ENCODE measurements at regions not wholly inside any gene's neighbourhood (a gene's known extent, or its start where the extent isn't known, plus 50 kb on each side); places are given as distances from the start of the nearest gene placed in this dataset.

DNA sequence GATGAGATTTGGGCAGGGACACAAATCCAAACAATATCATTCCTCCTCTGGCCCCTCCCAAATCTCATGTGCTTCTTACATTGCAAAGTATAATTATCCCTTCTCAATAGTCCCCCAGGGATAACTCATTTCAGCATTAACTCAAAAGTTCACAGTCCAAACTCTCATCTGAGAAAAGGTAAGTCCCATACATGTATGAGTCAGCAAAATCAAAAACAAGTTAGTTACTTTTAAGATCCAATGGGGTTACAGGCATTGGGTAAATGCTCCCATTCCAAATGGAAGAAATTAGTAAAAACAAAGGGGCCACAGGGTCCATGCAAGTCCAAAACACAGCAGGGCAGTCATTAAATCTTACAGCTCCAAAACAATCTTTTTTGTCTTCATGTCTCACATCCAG is 917.9 kb upstream of the CDH10 start:
- H3K27me3 ChIP-seq (replicated peaks in 1 of 2; ENCODE audit: control insufficient read depth in 2 of 2, extremely low read depth in 1 of 2, insufficient read depth in 2 of 2, low read length in 1 of 2), result no peaks in the 10 kb centered on the region
- ChIA-PET CTCF (no interaction called here), POLR2A (no interaction called here)
- Mint-ChIP-seq H3K9me3 (peaks cover 15 to 24% (median 17%) of the 10 kb centered on the region in 3 donors), H3K27me3 (no peaks in the 10 kb centered on the region), H3K27ac (no peak overlapping the region), H3K4me1 (no peaks in the 10 kb centered on the region), H3K36me3 (no peaks in the 10 kb centered on the region), H3K4me3 (no peak overlapping the region)
- H3K4me3 ChIP-seq (ENCODE audit: control insufficient read depth in 1 of 2, extremely low read depth in 1 of 2, low read length in 1 of 2), result no peak overlapping the region
- ATAC-seq (replicated peaks in 1 of 4) (no peak), DNase-seq (no peak)
- no peak overlapping the region for H3K27ac ChIP-seq (ENCODE audit: low read length)
- no peaks in the 10 kb centered on the region for H3K36me3 ChIP-seq (ENCODE audit: control insufficient read depth in 2 of 2, extremely low read depth in 1 of 2, insufficient read depth in 1 of 2, low read length in 1 of 2)
- H3K9me3 ChIP-seq, result no peaks in the 10 kb centered on the region
- no peaks in the 10 kb centered on the region for H3K4me1 ChIP-seq (ENCODE audit: control insufficient read depth in 1 of 2, extremely low read depth in 1 of 2, insufficient read depth in 2 of 2, low read length in 2 of 2)

DNA sequence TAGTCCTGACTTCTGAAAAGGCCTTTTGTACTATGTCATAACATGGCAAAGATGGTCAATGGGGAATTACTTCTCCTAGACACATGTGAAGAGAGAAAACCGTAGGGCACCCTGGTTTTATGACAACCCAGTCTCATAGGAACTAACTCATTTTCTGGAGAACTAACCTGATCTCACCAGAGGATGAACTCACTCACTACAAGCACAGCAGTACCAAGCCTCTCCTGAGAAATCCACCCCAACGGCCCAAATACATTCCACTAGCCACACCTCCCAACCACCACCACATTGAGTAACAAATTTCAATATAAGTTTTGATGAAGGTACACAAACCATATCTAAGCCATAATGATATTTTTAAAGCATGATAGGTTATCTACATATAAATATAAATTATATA is 909.3 kb upstream of the CDH10 start:
- no peaks in the 10 kb centered on the region for H3K4me1 Mint-ChIP-seq
- peaks cover 2 to 8% (median 4%) of the 10 kb centered on the region in 3 donors for H3K9me3 Mint-ChIP-seq
- CTCF ChIA-PET, result no interaction called here
- no peak overlapping the region for H3K4me3 Mint-ChIP-seq
- Histone ChIP-seq H3K4me1 (ENCODE audit: control insufficient read depth in 1 of 2, extremely low read depth in 1 of 2, insufficient read depth in 2 of 2, low read length in 2 of 2) (no peaks in the 10 kb centered on the region), H3K27ac (ENCODE audit: low read length) (no peak overlapping the region), H3K9me3 (no peaks in the 10 kb centered on the region), H3K27me3 (replicated peaks in 1 of 2; ENCODE audit: control insufficient read depth in 2 of 2, extremely low read depth in 1 of 2, insufficient read depth in 2 of 2, low read length in 1 of 2) (no peaks in the 10 kb centered on the region), H3K4me3 (ENCODE audit: control insufficient read depth in 1 of 2, extremely low read depth in 1 of 2, low read length in 1 of 2) (no peak overlapping the region), H3K36me3 (ENCODE audit: control insufficient read depth in 2 of 2, extremely low read depth in 1 of 2, insufficient read depth in 1 of 2, low read length in 1 of 2) (no peaks in the 10 kb centered on the region)
- ATAC-seq (replicated peaks in 1 of 4), result no peak
- H3K36me3 Mint-ChIP-seq, result no peaks in the 10 kb centered on the region
- no CpG with 5 or more reads among the region's 2 CpGs for WGBS (ENCODE audit: insufficient coverage)
- no peak for DNase-seq
- H3K27me3 Mint-ChIP-seq, result no peaks in the 10 kb centered on the region
- H3K27ac Mint-ChIP-seq, result no peak overlapping the region
- POLR2A ChIA-PET, result no interaction called here

DNA sequence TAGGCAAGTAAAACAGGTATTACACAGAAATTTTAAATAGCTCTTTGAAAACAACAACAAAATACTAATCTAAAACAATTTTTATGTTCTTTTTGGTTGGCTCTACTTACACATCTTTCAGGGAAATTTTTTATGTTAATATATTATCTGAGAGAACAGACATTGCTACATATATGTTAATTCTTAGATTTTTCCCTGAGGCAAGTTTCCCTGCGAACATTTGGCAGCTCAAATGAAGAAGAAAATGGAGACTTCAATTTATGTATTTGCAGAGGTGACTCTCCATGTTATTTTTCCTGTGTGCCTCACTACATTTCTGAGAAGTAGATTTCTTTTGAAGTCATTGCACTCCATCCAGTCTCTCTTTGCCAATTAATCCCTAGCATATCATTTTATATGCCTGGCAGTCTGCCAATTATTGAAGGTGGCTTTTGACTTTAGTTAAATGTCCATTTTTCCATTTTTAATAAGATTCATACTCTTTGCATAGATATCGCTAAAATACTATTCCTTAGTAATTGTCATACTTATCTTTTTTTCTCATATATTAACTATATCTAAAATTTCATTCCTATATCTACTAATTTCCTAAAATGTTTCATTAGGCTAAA is 908.2 kb upstream of the CDH10 start:
- H3K4me3 Mint-ChIP-seq, result no peak overlapping the region
- H3K4me1 Mint-ChIP-seq, result no peaks in the 10 kb centered on the region
- Histone ChIP-seq H3K9me3 (no peaks in the 10 kb centered on the region), H3K36me3 (ENCODE audit: control insufficient read depth in 2 of 2, extremely low read depth in 1 of 2, insufficient read depth in 1 of 2, low read length in 1 of 2) (no peaks in the 10 kb centered on the region), H3K27ac (ENCODE audit: low read length) (no peak overlapping the region), H3K27me3 (replicated peaks in 1 of 2; ENCODE audit: control insufficient read depth in 2 of 2, extremely low read depth in 1 of 2, insufficient read depth in 2 of 2, low read length in 1 of 2) (no peaks in the 10 kb centered on the region), H3K4me3 (ENCODE audit: control insufficient read depth in 1 of 2, extremely low read depth in 1 of 2, low read length in 1 of 2) (no peak overlapping the region), H3K4me1 (ENCODE audit: control insufficient read depth in 1 of 2, extremely low read depth in 1 of 2, insufficient read depth in 2 of 2, low read length in 2 of 2) (no peaks in the 10 kb centered on the region)
- H3K36me3 Mint-ChIP-seq, result no peaks in the 10 kb centered on the region
- no peak overlapping the region for H3K27ac Mint-ChIP-seq
- ChIA-PET POLR2A (no interaction called here), CTCF (no interaction called here)
- DNase-seq (no peak), ATAC-seq (replicated peaks in 1 of 4) (no peak)
- peaks cover 2 to 8% (median 4%) of the 10 kb centered on the region in 3 donors for H3K9me3 Mint-ChIP-seq
- H3K27me3 Mint-ChIP-seq, result no peaks in the 10 kb centered on the region
- no CpG with 5 or more reads among the region's 2 CpGs for WGBS (ENCODE audit: insufficient coverage)

DNA sequence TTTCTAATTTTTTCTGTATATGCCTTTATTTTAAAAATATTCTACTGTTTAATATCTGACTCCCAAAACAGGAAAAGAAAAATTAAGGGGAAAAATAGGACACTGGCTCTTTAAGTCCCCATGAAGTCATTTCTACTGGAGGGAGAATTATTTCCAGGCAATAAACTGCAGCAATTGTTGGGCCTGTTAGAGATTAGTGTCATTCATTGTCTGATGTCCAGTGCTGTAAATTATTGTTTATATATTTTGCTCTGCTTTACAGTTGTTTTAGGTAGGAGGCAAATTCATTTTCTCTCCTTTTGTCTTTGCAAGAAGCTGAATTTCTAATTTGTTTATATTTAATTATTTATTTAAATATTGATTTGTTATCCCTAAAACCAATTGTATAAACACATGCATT is 906.0 kb upstream of the CDH10 start:
- Mint-ChIP-seq H3K4me3 (no peak overlapping the region), H3K36me3 (no peaks in the 10 kb centered on the region), H3K9me3 (peaks cover 4 to 5% (median 5%) of the 10 kb centered on the region in 3 donors), H3K4me1 (no peaks in the 10 kb centered on the region), H3K27me3 (no peaks in the 10 kb centered on the region), H3K27ac (no peak overlapping the region)
- Histone ChIP-seq H3K27ac (ENCODE audit: low read length) (no peak overlapping the region), H3K4me3 (ENCODE audit: control insufficient read depth in 1 of 2, extremely low read depth in 1 of 2, low read length in 1 of 2) (no peak overlapping the region), H3K4me1 (ENCODE audit: control insufficient read depth in 1 of 2, extremely low read depth in 1 of 2, insufficient read depth in 2 of 2, low read length in 2 of 2) (no peaks in the 10 kb centered on the region), H3K27me3 (replicated peaks in 1 of 2; ENCODE audit: control insufficient read depth in 2 of 2, extremely low read depth in 1 of 2, insufficient read depth in 2 of 2, low read length in 1 of 2) (no peaks in the 10 kb centered on the region), H3K36me3 (ENCODE audit: control insufficient read depth in 2 of 2, extremely low read depth in 1 of 2, insufficient read depth in 1 of 2, low read length in 1 of 2) (no peaks in the 10 kb centered on the region), H3K9me3 (no peaks in the 10 kb centered on the region)
- CTCF ChIA-PET, result no interaction called here
- DNase-seq (no peak), ATAC-seq (replicated peaks in 1 of 4) (no peak)
- POLR2A ChIA-PET, result no interaction called here

DNA sequence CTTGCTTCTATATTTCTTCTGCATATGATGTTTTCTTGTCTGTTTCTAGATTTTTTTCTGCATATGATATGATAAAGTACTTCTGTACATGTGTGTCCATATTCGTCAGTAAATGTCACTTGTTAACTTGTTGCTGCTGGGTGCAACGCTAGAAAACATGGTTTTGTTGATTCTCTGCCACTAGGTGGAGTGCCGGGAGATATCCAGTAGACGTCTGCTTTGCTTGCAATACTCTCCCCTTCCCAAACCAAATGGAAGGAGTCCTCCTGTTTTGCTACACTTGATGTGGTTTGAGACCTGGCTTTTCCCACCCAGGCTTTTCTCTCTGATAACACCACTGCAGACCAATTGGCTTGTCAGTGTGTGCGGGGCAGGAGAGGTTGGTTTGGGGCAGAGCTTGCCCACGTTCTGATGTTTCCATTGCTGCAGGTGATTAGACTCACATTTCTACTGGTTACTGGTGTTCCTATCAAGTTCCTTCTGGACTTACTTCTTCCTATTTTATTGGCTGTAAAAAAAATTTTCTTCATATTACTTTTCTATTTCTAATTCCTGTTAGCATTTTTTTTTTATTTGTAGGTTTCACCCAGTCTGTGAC is 900.0 kb upstream of the CDH10 start:
- Histone ChIP-seq H3K27ac (ENCODE audit: low read length) (no peak overlapping the region), H3K4me1 (ENCODE audit: control insufficient read depth in 1 of 2, extremely low read depth in 1 of 2, insufficient read depth in 2 of 2, low read length in 2 of 2) (no peaks in the 10 kb centered on the region), H3K9me3 (no peaks in the 10 kb centered on the region), H3K27me3 (replicated peaks in 1 of 2; ENCODE audit: control insufficient read depth in 2 of 2, extremely low read depth in 1 of 2, insufficient read depth in 2 of 2, low read length in 1 of 2) (no peaks in the 10 kb centered on the region), H3K4me3 (ENCODE audit: control insufficient read depth in 1 of 2, extremely low read depth in 1 of 2, low read length in 1 of 2) (no peak overlapping the region), H3K36me3 (ENCODE audit: control insufficient read depth in 2 of 2, extremely low read depth in 1 of 2, insufficient read depth in 1 of 2, low read length in 1 of 2) (no peaks in the 10 kb centered on the region)
- Mint-ChIP-seq H3K36me3 (no peaks in the 10 kb centered on the region), H3K27ac (no peak overlapping the region), H3K4me3 (no peak overlapping the region), H3K4me1 (no peaks in the 10 kb centered on the region), H3K27me3 (no peaks in the 10 kb centered on the region), H3K9me3 (peaks cover 0 to 11% (median 5%) of the 10 kb centered on the region in 3 donors)
- CTCF ChIA-PET, result no interaction called here
- DNase-seq, result no peak
- no CpG with 5 or more reads among the region's 6 CpGs for WGBS (ENCODE audit: insufficient coverage)
- POLR2A ChIA-PET, result no interaction called here
- ATAC-seq (replicated peaks in 1 of 4), result no peak

DNA sequence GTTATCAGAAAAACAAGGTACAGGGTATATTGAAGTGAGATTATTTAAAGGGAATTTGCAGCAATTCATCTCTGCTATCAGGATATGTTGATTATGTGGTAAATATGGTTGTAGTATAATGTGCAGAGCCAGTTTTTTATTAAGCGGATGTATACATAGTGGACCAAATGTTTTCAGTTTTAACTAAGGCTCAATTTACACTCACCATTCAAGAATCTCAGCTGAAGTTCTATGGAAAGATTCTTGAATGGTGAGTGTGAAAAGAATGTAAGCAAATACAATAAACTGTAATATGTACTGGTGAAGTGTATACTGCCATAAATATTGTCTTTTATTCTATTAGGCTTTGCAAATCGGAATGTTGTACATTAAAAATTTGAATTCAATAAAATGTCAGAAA is 895.9 kb upstream of the CDH10 start:
- Mint-ChIP-seq H3K4me1 (no peaks in the 10 kb centered on the region), H3K27me3 (no peaks in the 10 kb centered on the region), H3K4me3 (no peak overlapping the region), H3K36me3 (no peaks in the 10 kb centered on the region), H3K27ac (no peak overlapping the region), H3K9me3 (peaks cover 0 to 16% (median 5%) of the 10 kb centered on the region in 3 donors)
- ChIA-PET POLR2A (no interaction called here), CTCF (no interaction called here)
- Histone ChIP-seq H3K27ac (ENCODE audit: low read length) (no peak overlapping the region), H3K4me1 (ENCODE audit: control insufficient read depth in 1 of 2, extremely low read depth in 1 of 2, insufficient read depth in 2 of 2, low read length in 2 of 2) (no peaks in the 10 kb centered on the region), H3K36me3 (ENCODE audit: control insufficient read depth in 2 of 2, extremely low read depth in 1 of 2, insufficient read depth in 1 of 2, low read length in 1 of 2) (no peaks in the 10 kb centered on the region), H3K4me3 (ENCODE audit: control insufficient read depth in 1 of 2, extremely low read depth in 1 of 2, low read length in 1 of 2) (no peak overlapping the region), H3K9me3 (no peaks in the 10 kb centered on the region), H3K27me3 (replicated peaks in 1 of 2; ENCODE audit: control insufficient read depth in 2 of 2, extremely low read depth in 1 of 2, insufficient read depth in 2 of 2, low read length in 1 of 2) (no peaks in the 10 kb centered on the region)
- no CpG with 5 or more reads among the region's 2 CpGs for WGBS (ENCODE audit: insufficient coverage)
- ATAC-seq (replicated peaks in 1 of 4) (no peak), DNase-seq (no peak)

DNA sequence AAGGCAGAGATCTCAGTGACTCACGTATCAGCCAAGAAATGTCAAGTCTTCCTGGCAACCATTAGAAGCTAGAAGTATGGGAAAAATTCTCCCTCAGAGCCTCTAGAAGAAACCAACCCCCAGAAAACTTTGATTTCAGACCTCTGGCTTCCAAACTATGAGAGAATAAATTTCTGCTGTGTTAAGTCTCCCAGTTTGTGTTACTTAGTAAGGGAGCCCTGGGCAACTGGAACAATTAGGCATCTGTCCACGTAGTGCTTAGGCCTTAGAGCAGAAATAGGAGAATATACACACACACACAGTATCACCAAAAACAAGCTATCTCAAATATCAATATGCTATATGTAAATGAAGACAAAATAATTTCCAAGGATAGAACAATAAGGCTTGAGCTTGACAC is 894.8 kb upstream of the CDH10 start:
- no peaks in the 10 kb centered on the region for H3K36me3 ChIP-seq (ENCODE audit: control insufficient read depth in 2 of 2, extremely low read depth in 1 of 2, insufficient read depth in 1 of 2, low read length in 1 of 2)
- Mint-ChIP-seq H3K4me3 (no peak overlapping the region), H3K9me3 (peaks cover 0 to 11% (median 5%) of the 10 kb centered on the region in 3 donors), H3K4me1 (no peaks in the 10 kb centered on the region), H3K36me3 (no peaks in the 10 kb centered on the region), H3K27ac (no peak overlapping the region), H3K27me3 (no peaks in the 10 kb centered on the region)
- ChIA-PET POLR2A (no interaction called here), CTCF (no interaction called here)
- no peaks in the 10 kb centered on the region for H3K9me3 ChIP-seq
- H3K4me1 ChIP-seq (ENCODE audit: control insufficient read depth in 1 of 2, extremely low read depth in 1 of 2, insufficient read depth in 2 of 2, low read length in 2 of 2), result no peaks in the 10 kb centered on the region
- DNase-seq (no peak), ATAC-seq (replicated peaks in 1 of 4) (no peak)
- H3K4me3 ChIP-seq (ENCODE audit: control insufficient read depth in 1 of 2, extremely low read depth in 1 of 2, low read length in 1 of 2), result no peak overlapping the region
- H3K27me3 ChIP-seq (replicated peaks in 1 of 2; ENCODE audit: control insufficient read depth in 2 of 2, extremely low read depth in 1 of 2, insufficient read depth in 2 of 2, low read length in 1 of 2), result no peaks in the 10 kb centered on the region
- H3K27ac ChIP-seq (ENCODE audit: low read length), result no peak overlapping the region
- WGBS (ENCODE audit: insufficient coverage), result no CpG with 5 or more reads among the region's 2 CpGs
